ENCODE measurements at regions not wholly inside any gene's neighbourhood (a gene's known extent, or its start where the extent isn't known, plus 50 kb on each side); places are given as distances from the start of the nearest gene placed in this dataset.

DNA sequence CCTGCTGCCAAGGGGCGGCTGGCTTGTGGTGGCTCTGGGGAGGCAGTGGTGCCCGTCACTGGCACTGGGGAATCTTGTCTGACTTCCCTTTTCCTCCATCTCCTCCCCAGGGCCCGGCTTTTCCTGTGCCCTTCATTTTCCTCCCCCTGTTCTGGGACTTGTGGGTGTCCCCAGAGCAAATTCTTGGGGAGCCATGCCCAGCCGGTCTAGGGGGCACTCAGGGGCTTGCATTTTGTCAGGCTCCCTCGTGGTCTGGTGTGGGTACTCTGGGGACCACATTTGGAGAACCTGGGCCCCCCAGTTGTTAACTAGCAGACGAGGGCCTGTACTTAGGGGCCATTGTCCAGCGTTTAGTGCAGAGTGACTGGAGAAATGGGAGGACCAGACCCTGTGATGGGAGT is 105.2 kb upstream of the IER5L start:
- DNase-seq (ENCODE audit: low read depth in 2 of 2), result no peak

DNA sequence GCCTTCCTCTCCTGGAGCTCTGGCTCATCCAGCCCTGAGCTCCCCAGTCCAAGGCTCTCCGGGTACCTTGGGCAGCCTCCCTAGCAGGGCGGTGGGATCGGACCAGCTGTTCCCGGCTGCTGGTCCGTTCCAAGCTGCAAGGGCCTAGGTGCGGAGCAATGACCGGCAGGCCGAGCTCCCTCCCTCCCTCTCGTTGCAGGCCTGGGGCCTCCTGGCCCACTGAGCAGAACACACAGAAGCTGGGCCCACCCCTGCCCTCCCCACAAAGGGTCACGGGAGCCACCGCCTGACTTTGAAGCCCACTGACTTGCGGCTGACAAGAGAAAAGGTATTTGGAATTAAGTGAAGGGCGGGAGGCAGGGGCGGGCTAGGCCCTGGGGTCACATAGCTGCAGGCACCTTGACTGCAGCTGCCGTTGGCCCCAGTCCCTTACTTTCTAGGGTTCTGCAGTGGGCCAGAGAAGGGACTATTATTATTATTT is 104.7 kb upstream of the IER5L start:
- Histone ChIP-seq H3K79me2 (ENCODE audit: control insufficient read depth, insufficient read depth, low read length) (no peaks in the 10 kb centered on the region), H3K9me3 (ENCODE audit: control insufficient read depth, insufficient read depth, low read depth, low read length) (no peaks in the 10 kb centered on the region), H3K27ac (ENCODE audit: insufficient read depth, low read length) (no peak overlapping the region), H3K9ac (ENCODE audit: insufficient read depth, low read length) (no peak overlapping the region), H3K4me3 (replicated peaks in 1 of 4; ENCODE audit: control extremely low read depth in 1 of 4, insufficient read depth in 1 of 4, low read depth in 3 of 4, low read length in 4 of 4) (no peak overlapping the region), H3K27me3 (ENCODE audit: control insufficient read depth, insufficient read depth, low read length) (no peaks in the 10 kb centered on the region), H3K36me3 (ENCODE audit: control insufficient read depth, insufficient read depth, low read length) (no peaks in the 10 kb centered on the region), H4K20me1 (ENCODE audit: control insufficient read depth, extremely low read depth, insufficient read depth, low read length) (no peaks in the 10 kb centered on the region), H3K4me1 (ENCODE audit: control insufficient read depth, extremely low read depth, insufficient read depth, low read length) (no peaks in the 10 kb centered on the region), H2AFZ (ENCODE audit: low read length) (no peak overlapping the region), H3K4me2 (ENCODE audit: extremely low read depth, insufficient read depth, low read length) (no peak overlapping the region)
- DNase-seq (ENCODE audit: low read depth in 2 of 2), result no peak
- TF ChIP-seq CTCF (conservative IDR thresholded peaks at IDR 0.05 in 1 of 2, IDR thresholded peaks at IDR 0.05 in 1 of 2; ENCODE audit: low read depth in 1 of 2, low read length in 2 of 2) (no peak), EZH2 (IDR thresholded peaks at IDR 0.05; ENCODE audit: low read length, missing control alignments) (no peak)

More for the DNA sequence above, 105.2 kb upstream of the IER5L start:
- Histone ChIP-seq H4K20me1 (ENCODE audit: control insufficient read depth, extremely low read depth, insufficient read depth, low read length) (no peaks in the 10 kb centered on the region), H3K4me3 (replicated peaks in 1 of 4; ENCODE audit: control extremely low read depth in 1 of 4, insufficient read depth in 1 of 4, low read depth in 3 of 4, low read length in 4 of 4) (no peak overlapping the region), H3K36me3 (ENCODE audit: control insufficient read depth, insufficient read depth, low read length) (no peaks in the 10 kb centered on the region), H3K9ac (ENCODE audit: insufficient read depth, low read length) (no peak overlapping the region), H3K4me1 (ENCODE audit: control insufficient read depth, extremely low read depth, insufficient read depth, low read length) (no peaks in the 10 kb centered on the region), H3K4me2 (ENCODE audit: extremely low read depth, insufficient read depth, low read length) (no peak overlapping the region), H3K9me3 (ENCODE audit: control insufficient read depth, insufficient read depth, low read depth, low read length) (no peaks in the 10 kb centered on the region), H3K27me3 (ENCODE audit: control insufficient read depth, insufficient read depth, low read length) (no peaks in the 10 kb centered on the region), H2AFZ (ENCODE audit: low read length) (no peak overlapping the region), H3K27ac (ENCODE audit: insufficient read depth, low read length) (no peak overlapping the region), H3K79me2 (ENCODE audit: control insufficient read depth, insufficient read depth, low read length) (no peaks in the 10 kb centered on the region)
- TF ChIP-seq EZH2 (IDR thresholded peaks at IDR 0.05; ENCODE audit: low read length, missing control alignments) (no peak), CTCF (conservative IDR thresholded peaks at IDR 0.05 in 1 of 2, IDR thresholded peaks at IDR 0.05 in 1 of 2; ENCODE audit: low read depth in 1 of 2, low read length in 2 of 2) (no peak)

DNA sequence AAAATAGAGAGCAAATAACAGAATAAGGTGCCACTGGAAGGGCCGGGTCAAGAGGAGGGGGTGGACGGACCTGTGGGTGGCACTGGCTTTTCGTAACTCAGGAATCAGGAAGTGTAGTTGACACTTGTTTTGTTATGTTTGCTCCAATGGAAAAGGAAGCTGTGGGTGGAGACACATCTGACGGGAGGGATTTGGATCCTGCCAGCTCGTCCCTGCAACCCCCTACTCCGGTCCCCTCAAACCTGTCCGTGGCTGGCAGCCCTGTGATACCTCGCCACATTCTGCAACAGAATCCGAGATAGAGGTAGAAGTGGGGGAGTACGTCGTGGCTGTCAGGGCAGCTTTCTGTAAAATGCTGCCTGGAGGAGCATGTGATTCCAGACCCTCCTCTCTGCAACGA is 104.2 kb upstream of the IER5L start:
- no peaks in the 10 kb centered on the region for H3K36me3 ChIP-seq (ENCODE audit: control insufficient read depth, insufficient read depth, low read length)
- H3K9ac ChIP-seq (ENCODE audit: insufficient read depth, low read length), result no peak overlapping the region
- H2AFZ ChIP-seq (ENCODE audit: low read length), result no peak overlapping the region
- H3K27me3 ChIP-seq (ENCODE audit: control insufficient read depth, insufficient read depth, low read length), result no peaks in the 10 kb centered on the region
- no peaks in the 10 kb centered on the region for H4K20me1 ChIP-seq (ENCODE audit: control insufficient read depth, extremely low read depth, insufficient read depth, low read length)
- H3K9me3 ChIP-seq (ENCODE audit: control insufficient read depth, insufficient read depth, low read depth, low read length), result no peaks in the 10 kb centered on the region
- H3K4me2 ChIP-seq (ENCODE audit: extremely low read depth, insufficient read depth, low read length), result no peak overlapping the region
- TF ChIP-seq EZH2 (IDR thresholded peaks at IDR 0.05; ENCODE audit: low read length, missing control alignments) (no peak), CTCF (conservative IDR thresholded peaks at IDR 0.05 in 1 of 2, IDR thresholded peaks at IDR 0.05 in 1 of 2; ENCODE audit: low read depth in 1 of 2, low read length in 2 of 2) (no peak)
- no peaks in the 10 kb centered on the region for H3K4me1 ChIP-seq (ENCODE audit: control insufficient read depth, extremely low read depth, insufficient read depth, low read length)
- no peak for DNase-seq (ENCODE audit: low read depth in 2 of 2)
- no peak overlapping the region for H3K4me3 ChIP-seq (replicated peaks in 1 of 4; ENCODE audit: control extremely low read depth in 1 of 4, insufficient read depth in 1 of 4, low read depth in 3 of 4, low read length in 4 of 4)
- H3K79me2 ChIP-seq (ENCODE audit: control insufficient read depth, insufficient read depth, low read length), result no peaks in the 10 kb centered on the region
- H3K27ac ChIP-seq (ENCODE audit: insufficient read depth, low read length), result no peak overlapping the region

Measured in fibroblast of lung (primary cell).